DMS 273 (cell line): ENCODE measurements at regions not wholly inside any gene's neighbourhood (a gene's known extent, or its start where the extent isn't known, plus 50 kb on each side); places are given as distances from the start of the nearest gene placed in this dataset.
A peak's percentile ranks its signal among the peaks of the same experiment; 100 is the strongest.

Experiments
- DNase-seq: peaks from one replicate; lab custom pipeline; 2025; ENCODE audit not compliant: unreplicated experiment; lab: John Stamatoyannopoulos, UW

DNA sequence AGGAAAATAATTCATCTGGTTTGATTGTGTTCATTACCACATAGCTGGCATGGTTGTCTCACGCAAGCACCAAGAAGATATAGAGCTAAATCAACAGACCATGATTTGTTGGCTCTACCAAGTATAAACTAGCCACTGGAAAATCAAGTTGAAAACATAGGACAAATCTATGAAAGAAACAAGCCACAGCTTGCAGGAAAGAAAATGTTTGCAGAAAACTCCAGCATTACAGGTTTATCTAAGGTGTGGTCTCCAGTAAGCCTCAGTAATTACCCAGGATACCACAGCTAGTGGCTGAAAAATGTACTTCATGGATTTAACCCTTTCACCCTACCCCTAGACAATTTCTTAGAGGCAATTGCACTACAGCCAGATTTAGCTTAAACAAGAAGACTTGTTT lies 340.6 kb downstream of the SOX2 start:
- no peak for DNase-seq

DNA sequence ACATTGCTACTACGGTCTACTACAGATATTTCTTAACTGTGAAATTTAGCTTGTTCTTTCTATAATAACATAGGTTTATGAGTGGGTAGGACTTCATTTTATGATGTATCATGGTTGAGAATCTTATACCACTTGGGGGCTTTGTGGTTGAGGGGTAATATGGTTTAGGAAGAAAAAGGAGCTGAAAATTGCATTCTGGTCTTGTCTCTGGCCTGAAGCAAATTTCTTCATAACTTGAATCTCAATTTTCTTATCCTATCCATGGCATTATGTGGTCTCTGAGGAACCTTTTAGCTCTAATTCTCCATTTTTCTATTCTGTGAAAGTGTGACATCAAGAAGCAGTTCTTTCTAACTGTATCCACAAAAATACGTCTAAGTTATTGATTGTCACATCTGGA lies 341.0 kb downstream of the SOX2 start:
- no peak for DNase-seq

DNA sequence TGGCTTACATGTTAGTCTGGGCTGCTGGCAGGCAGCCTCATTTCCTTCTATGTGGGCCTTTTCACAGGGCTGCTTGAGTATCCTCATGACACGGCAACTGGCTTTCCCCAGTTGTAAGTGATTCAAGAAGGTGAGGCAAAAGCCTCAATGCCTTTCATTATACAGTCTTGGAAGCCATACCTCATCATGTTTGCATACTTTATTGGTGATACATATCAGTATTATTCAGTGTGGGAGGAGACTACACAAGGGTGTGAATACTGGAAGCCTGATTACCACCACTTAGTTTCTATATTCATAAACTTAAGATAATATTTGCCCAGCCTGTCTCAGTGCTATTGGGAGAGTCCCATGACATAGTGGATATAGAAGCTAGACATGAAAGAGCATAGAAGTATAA lies 346.8 kb downstream of the SOX2 start:
- no peak for DNase-seq

DNA sequence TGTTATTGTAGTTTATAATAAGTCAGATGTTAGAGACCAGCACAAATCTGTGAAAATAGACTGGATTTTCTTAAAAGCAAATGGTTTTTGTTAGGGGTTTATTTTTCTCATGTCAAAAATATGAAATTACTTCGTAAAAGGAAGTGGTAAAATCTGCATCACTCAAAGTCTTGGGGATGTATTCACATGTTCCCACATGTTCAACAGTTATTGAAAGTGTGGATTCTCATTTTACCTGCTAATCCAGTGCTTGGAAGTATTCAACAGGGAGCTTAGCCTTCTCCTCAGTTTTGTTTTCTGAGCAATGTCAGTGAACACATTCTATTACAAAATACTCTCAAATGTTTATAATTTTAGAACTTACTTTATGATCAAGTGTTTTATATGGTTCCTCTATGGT lies 352.0 kb downstream of the SOX2 start:
- no peak for DNase-seq

DNA sequence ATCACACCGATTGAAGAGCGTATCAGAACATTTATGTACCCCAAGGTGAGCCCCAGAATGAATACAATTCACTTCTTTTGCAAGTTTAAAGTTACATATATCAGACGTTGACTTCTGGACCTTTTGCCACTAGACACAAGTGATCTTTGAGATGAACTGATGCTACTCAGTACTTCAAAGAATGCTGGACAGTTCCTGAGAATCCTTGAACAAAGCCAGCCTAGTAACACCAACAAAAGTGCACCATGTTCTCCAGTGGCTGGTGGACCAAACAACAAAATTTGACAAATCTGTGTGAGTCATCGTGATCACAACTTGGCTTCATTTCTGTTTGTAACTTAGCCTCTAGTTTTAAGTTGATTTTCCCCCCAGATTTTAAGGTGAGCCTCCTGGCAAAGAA lies 355.7 kb downstream of the SOX2 start:
- DNase-seq: no peak

DNA sequence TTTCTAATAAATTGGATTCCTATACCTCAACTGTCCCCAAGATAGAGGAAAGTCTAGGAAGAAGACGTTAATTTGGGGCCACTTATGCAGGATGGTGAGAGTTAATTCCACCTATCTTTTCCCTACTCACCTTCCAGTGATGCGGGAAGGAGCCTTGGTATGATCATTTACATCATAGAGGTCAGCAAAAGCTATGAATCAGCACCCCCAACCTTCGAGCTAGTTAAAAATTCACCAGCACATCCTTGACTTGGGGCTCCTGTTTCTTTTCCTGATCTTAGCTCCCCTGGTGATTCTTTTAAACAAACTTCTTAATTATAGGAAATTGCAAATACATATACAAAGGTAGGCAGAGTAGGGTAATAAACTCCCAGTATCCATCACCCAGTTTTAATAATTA lies 366.6 kb downstream of the SOX2 start:
- no peak for DNase-seq

DNA sequence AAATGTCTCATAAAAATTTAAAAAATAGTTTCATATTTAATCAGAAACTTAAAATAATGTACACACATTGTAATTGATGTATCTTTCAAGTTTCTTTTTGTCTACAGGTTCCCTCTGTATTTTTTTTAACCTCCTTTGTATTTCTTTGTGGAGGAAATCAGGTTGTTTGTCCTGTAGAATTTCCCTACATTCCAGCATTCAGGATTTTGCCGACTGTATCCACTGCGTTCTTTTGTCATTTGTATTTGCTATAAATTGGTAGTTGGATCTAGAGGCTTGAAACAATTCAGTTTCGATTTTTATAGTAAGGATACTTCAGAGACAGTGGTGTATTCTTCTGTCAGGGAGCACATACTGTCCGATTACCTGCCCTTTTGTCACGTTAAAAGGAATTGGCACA lies 367.2 kb downstream of the SOX2 start:
- no peak for DNase-seq

DNA sequence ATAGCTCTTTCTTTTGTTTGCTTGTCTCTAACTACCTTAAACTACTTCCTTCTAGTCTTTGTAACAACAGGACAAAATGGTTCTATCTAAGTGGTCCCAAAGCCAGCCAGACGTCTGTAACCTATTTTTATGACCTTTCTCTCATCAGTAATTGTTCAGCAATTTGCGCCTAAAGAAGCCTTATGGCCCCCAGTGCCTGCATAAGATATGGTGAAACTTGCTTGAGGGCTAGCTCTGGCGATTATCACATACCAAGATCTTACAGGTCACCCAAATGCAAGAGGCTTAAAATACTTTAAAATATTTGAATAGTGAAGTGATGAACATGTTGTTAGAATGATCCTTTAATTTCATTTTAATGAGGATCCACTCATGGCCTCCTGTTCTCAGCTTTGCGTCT lies 369.4 kb downstream of the SOX2 start:
- no peak for DNase-seq

DNA sequence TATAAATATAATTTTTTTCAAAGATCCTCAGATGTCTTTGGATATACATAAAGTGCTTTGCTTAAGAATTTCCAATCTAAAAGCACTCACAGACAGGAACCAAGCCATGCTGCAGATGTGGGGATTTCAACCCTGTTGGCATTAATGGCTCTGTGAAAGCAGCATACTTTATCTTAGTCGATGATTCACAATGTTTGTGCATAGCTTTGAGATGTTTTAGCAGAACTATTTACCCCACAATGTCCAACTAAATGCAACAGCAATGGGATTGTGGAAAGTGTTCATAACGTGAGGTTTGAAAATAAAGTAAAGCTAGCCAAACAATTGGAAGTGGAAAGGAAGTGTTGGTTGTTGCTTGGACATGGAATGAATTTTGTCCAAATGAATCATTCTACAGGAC lies 371.4 kb downstream of the SOX2 start:
- DNase-seq: no peak

DNA sequence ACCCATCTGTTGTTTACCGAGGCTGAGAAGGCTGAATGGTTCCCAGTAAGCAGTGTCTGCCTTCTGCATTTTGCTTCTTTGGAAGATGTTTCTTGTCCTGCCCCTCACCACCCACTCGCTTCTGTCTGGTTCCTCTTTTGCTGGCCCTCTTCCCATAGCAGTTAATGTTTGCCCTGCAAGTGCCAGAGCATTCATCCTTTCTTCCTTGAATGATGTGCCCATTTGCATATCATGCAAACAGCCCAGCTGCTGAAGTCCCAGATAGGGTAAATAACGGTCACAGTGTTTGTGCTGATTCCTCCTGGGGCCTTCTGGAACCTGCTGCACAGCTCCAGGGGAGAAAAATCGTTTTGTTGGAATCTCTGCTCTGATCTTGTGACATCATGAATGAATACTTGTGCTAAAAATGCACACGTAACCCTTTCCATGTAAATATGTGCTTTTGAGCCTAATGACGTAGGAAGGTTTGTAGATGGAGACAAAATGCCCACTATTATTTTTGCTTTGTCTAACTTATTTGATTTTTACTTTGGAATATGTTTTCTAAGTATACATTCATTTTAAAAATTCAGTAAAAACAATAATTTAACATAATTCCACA lies 381.0 kb downstream of the SOX2 start:
- DNase-seq: peak; percentile 96

DNA sequence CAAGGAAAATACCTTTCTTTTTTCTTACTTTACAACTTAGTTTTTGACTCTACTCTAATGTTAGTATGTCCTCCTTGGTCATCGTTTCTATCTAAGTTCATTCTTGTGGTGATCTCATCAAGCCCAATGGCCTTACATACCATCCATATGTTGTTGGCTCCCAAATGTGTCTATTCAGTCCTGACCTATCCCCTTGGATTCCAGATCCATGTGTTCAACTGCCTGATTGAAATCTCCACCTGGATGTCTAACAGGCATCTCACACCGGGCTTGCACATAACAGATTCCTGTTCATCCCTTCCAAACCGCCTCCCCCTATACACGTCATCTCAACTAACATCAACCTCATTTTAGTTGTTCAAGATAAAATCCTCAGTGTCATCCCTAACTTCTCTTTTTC lies 382.6 kb downstream of the SOX2 start:
- DNase-seq: no peak

DNA sequence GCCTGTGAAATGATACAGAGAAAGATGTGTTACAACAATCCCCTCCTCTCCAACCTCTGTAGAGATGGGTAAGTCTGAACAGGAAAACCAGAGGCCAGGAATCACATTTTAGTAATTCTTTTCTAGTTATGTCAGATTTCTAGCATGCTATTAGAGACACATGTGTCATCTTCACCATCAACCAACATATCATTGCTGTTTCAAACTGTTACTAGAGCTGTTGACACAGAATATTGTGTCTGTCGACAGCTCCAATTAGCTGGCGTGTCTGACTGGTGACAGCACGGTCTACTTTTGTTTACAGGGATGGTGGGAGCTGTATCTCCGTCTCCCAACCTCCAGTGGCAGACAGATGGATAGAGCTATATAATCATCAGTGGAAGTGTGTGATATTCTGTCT lies 393.2 kb downstream of the SOX2 start:
- DNase-seq: no peak

DNA sequence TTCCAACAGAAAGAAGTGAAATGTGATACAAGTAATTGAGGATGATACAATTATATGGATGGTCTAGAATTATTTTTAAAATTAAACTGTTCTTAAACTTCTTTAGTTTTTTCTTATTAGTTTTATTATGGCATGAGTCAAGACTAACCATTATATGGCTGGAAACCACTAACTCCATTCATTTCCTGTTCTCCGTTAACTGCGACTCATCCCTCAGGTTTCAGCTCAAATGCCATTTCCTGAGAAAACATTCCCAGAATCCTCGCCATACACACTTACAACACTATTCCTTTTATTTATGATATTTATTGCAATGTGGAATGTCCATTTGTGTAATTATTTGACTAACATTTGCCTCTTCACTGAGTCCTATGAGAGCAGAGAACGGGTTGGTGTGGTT lies 394.1 kb downstream of the SOX2 start:
- no peak for DNase-seq

DNA sequence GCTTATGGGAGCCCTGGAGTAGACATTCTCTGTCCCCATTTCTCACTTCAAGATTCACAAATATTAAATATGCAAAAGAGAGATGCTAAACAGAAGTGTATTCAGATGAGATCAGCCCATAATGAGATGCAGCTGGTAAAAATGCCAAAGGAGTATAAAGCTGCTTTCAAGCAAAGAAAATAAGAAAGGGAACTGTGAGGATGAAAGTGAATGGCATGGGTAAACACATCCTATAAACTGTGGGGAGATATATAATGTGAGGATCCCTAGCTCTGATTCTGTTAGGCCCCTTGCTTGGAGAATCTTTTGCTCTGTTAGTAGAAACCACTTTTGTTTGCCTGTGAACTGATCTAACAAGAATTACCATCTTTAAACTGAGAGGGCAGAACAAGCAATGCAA lies 396.6 kb downstream of the SOX2 start:
- no peak for DNase-seq

DNA sequence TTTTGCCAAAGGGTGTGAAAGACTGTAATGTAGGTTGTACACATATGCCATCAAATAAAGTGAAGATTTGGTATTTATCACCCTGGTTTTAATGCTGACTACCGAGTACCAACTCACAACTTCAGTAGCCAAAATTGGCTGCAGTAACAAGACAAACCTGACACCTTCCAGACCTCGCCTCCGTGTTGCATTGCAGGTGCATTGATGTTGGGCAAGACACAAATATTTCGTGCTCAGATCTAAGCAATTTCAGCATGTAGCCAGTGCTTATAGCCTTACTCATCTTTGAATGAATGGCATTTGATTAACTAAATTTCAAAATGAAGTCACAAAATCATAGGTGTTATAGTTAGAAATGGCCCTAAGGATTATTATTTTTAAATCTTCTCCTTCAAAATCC lies 400.2 kb downstream of the SOX2 start:
- no peak for DNase-seq

DNA sequence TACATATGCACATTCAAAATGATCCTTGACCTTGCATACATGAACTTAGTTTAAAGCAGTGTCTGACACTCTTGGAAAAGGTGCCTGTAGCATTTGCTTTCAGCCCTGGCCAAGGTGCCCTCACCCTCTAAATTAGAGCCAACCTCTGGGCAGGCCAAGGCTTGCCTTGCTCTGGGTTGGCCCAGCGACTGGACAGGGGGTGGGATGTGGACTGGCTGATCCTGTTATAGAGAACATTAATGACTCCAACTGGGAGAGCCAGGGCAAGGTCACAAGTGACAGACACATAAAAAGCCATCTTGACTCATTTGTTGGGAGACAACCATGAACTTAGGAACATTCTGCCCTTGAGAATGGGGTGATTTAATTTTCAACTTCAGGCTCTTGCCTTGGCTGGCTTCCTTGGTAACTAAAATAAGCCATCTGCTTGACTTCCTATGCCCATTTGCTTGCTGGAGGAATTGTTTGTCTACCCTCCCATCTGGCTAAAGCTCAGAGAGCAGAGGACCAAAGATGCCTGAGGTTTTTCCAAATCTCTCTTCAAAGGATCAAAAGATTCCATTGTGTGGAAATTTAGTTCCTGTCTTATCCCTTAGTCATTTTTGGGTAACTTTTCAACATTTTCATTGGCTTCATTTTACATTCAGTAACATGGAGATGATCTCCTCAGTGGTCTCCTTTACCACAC lies 403.7 kb downstream of the SOX2 start:
- peak; percentile 94 for DNase-seq

DNA sequence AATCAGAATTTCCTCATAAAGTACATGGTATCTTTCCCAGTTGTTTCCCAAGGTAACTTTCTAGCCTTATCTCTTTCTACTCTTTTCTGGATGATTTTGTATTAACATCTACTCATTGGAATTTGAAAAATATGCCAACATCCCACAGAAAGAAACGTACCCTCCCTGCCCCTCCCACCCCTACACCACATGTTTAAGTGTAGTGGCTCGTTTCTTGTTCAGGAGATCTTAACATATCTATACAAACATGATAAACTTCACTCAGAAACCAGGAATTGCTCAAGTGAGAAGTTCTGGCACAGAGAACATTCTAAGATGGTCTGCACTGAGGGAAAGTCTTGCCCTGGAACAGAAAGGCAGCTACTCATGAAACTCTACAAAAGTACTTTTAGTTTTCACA lies 404.7 kb downstream of the SOX2 start:
- DNase-seq: no peak

DNA sequence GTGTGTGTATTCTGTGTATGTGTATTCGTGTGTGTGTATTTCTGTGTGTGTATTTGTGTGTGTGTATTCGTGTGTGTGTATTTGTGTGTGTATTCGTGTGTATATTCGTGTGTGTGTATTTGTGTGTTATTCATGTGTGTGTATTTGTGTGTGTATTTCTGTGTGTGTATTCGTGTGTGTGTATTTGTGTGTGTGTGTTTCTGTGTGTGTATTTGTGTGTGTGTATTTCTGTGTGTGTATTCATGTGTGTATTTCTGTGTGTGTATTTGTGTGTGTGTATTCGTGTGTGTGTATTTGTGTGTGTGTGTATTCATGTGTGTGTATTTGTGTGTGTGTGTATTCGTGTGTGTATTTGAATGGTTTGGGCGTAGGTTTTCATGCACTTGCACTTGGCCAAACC lies 405.4 kb downstream of the SOX2 start:
- DNase-seq: no peak

DNA sequence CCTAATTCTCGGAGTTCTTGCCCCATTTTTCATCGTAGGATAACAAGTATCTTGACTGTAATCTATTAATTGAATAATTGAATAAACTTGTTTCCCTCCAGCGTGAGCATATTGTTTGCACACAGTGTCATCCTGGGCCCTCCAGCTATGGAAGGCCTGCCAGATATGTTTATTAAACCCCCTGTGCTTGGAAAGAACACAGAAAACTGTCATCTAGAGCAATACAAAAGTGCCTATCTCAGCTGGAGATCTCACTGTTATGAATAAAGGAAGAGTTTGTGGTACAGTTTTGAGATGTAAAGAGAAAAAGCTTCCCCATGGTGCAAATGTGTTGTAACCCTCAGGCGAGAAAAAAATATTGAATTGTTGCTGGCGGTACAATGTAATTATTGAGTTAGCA lies 405.9 kb downstream of the SOX2 start:
- DNase-seq: no peak

DNA sequence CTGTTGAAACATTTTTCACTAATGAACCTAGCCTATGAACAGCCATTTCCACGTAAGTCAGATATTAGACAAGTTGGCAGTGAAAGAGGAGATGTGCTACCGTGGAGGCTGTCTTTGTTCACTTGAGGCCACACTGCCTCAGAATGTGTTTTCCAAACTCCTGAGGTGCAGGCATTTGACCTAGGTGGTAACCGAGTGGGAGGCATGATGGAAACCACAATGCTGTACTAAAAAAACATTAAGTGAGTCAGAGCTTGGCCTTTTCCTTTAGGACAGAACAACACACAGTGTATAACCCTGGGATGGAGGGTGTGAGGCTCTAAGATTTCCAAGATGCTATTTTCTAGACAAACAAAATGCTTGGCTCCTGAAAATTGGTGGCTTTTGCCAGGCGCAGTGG lies 406.3 kb downstream of the SOX2 start:
- no peak for DNase-seq

DNA sequence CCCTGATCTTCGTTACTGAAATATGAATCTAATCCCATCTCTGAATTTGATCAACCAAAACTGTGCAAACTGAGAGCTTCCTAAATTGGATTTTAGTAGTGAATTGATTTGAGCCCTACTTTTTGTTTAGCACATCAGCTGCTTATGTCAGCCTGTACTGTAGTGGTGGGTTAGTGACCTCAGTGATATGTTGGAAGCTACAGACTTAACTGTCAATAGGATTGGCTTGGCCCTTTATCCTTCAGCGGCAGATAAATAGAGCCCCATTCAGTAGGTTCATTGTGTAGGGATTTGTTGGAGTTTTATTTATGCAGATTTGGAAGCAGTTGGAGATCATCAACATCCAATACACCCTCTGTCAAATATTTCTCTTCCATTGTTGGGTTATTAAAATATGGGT lies 409.7 kb downstream of the SOX2 start:
- no peak for DNase-seq

DNA sequence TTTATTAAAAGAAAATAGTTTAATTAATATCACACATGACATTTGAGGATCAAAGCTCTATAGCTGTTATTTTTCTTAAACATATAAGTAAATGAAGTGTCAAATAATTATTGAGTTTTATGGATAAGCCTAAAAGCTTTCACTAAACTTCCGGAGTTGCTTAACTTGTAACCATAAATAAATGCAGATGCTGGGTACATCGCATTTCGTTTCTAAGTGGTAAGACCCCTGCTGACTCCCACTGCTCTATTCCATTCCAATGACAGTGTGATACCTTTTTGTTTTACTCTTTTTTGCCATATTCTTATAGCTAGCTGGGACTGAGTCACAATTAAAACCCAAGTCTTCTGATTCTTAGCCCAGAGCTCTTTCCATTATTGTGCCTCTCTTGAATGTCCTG lies 411.1 kb downstream of the SOX2 start:
- no peak for DNase-seq

DNA sequence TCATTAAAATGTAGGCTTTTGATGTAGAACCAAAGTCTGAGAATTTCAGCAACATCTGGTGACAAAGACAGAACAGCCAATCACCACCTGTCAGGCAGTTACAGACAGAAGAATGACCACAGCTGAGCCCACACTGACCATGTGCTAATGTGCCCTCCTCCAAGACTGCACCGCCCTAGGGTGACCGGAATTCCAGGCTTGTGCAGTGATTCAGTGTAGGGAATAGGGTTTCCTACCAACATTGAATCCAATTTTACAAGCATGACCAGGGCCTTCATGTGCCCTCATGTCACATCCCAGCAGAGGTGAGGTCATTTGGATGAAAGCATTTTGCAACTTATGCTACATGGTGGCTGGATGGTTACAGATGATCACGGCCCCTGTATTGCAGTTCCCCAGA lies 412.5 kb downstream of the SOX2 start:
- peak; percentile 44 for DNase-seq
